ENCODE measurements at regions not wholly inside any gene's neighbourhood (a gene's known extent, or its start where the extent isn't known, plus 50 kb on each side); places are given as distances from the start of the nearest gene placed in this dataset.
"Not testable (repeated sequence)": the region's sequence is repeated elsewhere in the genome, so short reads cannot be mapped to it uniquely, and the experiment has no call there.

DNA sequence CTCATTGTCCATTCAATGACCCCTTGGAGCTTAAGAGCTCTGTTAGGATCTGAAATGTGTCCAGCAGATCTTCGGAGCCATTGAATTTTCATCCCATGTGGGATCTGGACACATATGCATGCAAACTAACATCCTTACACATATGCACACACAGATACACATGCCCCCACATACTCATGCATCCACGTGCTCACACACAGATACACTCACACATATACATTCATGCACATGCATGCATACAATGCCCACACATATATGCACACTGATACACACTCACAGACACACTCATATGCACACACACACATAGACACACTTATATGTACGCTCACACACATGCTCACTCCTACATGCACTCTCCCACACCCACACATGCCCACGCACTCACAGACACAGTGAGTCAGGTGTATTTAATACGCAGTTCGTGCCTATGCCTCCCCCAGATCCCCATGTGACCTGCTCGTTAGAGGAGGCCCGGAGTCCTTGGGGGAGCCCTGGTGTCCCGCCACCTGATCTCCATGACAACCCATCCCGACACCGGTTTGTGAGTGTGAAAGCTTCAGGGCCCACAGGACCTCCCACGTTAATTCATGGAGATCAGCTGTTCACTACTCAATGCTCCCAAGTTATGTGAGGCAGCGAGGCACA lies 121.9 kb upstream of the SULF2 start:
- no peak for DNase-seq (ENCODE audit: extremely low spot score)
- ChIA-PET CTCF (no interaction called here), POLR2A (no interaction called here)
- TF ChIP-seq L3MBTL2 (conservative IDR thresholded peaks at IDR 0.05) (no peak), FOXA1 (IDR thresholded peaks at IDR 0.05) (no peak), FOXK2 (IDR thresholded peaks at IDR 0.05) (no peak), HDGF (IDR thresholded peaks at IDR 0.05; ENCODE audit: borderline replicate concordance) (no peak), BHLHE40 (IDR thresholded peaks at IDR 0.05; ENCODE audit: borderline replicate concordance) (no peak)

GRCh38 chr20:47906348-47906660 lies 121.0 kb upstream of the SULF2 start:
- TF ChIP-seq BHLHE40 (IDR thresholded peaks at IDR 0.05; ENCODE audit: borderline replicate concordance) (no peak), LEF1 (IDR thresholded peaks at IDR 0.05; ENCODE audit: borderline replicate concordance) (no peak), ZNF384 (IDR thresholded peaks at IDR 0.05) (no peak), L3MBTL2 (conservative IDR thresholded peaks at IDR 0.05) (no peak), SUZ12 (IDR thresholded peaks at IDR 0.05) (no peak), SP1 (IDR thresholded peaks at IDR 0.05) (no peak), FOXA1 (IDR thresholded peaks at IDR 0.05) (no peak), HDGF (IDR thresholded peaks at IDR 0.05; ENCODE audit: borderline replicate concordance) (no peak), ARNT (IDR thresholded peaks at IDR 0.05) (no peak)
- TF ChIP-seq, protein P1, sequence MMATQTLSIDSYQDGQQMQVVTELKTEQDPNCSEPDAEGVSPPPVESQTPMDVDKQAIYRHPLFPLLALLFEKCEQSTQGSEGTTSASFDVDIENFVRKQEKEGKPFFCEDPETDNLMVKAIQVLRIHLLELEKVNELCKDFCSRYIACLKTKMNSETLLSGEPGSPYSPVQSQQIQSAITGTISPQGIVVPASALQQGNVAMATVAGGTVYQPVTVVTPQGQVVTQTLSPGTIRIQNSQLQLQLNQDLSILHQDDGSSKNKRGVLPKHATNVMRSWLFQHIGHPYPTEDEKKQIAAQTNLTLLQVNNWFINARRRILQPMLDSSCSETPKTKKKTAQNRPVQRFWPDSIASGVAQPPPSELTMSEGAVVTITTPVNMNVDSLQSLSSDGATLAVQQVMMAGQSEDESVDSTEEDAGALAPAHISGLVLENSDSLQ (IDR thresholded peaks at IDR 0.05), result no peak
- DNase-seq (ENCODE audit: extremely low spot score), result no peak
- ChIA-PET POLR2A (no interaction called here), CTCF (no interaction called here)

DNA sequence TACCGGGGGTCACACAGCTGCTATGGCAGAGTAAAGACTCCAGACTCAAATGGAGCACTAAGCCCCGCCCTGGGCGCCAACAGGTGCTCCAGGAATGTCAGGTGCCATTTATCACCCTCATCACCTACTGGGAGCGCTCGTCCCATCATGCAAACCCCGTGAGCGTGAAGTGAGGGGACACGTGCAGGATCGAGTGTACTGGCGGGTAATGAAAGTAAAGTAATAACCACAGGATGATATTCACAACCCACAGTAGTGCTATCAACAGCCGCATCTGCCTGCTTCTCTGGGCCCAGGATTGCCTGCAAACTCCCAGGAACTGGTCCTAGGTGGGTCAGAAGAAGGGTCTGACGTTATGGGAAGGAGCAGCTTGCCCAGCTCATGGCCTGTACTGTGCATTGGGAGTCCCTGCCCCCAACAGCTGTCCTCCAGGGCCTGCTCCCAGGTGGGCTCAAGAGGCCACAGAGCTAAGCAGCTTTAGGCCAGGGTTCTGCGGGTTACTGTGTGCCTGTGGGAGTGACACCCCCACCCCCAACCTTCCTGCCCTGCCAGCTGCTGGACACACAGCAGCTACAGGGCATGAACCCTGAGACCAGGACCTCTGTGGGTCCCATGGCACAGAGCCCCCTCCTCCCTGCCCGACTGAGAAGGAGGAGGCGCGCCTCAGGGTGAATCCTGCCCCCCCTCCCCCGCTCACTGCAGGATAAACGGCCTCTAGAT lies 120.5 kb upstream of the SULF2 start:
- ChIA-PET POLR2A (no interaction called here), CTCF (no interaction called here)
- no peak for DNase-seq (ENCODE audit: extremely low spot score)
- TF ChIP-seq CTBP1 (IDR thresholded peaks at IDR 0.05; ENCODE audit: borderline replicate concordance) (no peak), SP1 (IDR thresholded peaks at IDR 0.05) (no peak), TARDBP (IDR thresholded peaks at IDR 0.05) (no peak), HDGF (IDR thresholded peaks at IDR 0.05; ENCODE audit: borderline replicate concordance) (no peak)
- TF ChIP-seq, protein P1 (IDR thresholded peaks at IDR 0.05), result no peak

GRCh38 chr20:47903009-47903408 lies 117.7 kb upstream of the SULF2 start:
- DNase-seq (ENCODE audit: extremely low spot score); CTCF ChIA-PET; POLR2A ChIA-PET: not testable (repeated sequence)

GRCh38 chr20:47899313-47899712 lies 114.0 kb upstream of the SULF2 start:
- POLR2A ChIA-PET, CTCF ChIA-PET: not testable (repeated sequence)

DNA sequence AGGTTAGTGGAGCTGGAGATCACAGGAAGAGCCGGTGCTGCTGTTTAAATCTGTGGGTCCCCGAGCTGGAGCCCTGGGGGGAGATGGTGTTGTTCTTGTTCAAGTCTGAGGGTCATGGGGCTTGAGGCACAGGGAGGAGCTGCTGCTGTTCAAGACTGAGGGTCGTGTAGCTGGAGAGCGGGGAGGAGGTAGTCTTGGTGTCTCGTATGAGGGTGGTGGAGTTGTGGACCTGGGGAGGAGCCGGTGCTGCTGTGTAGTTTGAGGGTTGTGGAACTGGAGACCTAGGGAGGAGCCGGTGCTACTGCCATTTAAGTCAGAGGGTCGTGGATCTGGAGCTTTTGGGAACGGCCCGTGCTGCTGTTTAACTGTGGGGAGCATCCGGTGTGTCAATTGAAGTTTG lies 112.2 kb upstream of the SULF2 start:
- POLR2A ChIA-PET, result no interaction called here
- TF ChIP-seq L3MBTL2 (conservative IDR thresholded peaks at IDR 0.05) (no peak), ZNF384 (IDR thresholded peaks at IDR 0.05) (no peak)
- CTCF ChIA-PET, result no interaction called here
- no peak for DNase-seq (ENCODE audit: extremely low spot score)

More at GRCh38 chr20:47899313-47899712, 114.0 kb upstream of the SULF2 start:
- not testable (repeated sequence) for DNase-seq (ENCODE audit: extremely low spot score)

DNA sequence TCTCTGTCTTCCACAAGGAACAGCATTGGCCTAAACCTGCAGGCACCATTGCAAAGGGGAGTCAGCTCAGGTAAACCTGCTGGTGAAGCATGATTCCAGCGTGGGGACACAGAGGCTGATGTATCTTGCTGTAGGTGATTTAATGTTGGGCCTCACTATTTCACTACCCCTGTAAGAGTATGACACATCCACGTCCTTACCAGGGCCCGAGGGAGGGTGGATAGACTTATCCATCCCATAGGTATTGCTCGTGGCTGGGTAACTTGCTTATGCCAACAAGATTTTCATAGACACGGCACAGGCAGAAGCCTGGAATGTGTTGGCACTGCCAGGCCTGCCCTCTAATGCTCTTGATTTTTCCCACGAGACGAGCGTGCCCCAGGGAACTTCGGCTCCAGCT lies 107.4 kb upstream of the SULF2 start:
- CTCF ChIA-PET; POLR2A ChIA-PET; DNase-seq (ENCODE audit: extremely low spot score): not testable (repeated sequence)

DNA sequence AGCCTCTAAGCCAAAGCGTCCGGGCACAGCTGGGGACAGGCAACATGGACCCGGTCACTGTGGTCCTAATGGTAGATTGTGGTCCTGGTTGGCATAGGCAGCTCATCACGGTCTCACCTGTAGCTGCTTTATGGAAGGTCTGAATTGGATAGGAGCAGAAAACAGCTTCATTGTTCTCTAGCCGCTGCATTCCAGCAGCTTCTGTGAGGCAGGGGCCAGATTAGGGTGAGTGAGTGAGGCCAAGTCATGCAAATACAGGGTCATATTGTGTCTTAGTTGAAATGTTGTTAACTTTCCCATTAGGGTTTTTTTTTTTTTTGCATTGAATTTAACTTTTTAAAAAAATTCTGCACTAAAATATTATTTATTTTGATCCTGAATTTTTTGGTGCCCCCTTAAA lies 105.4 kb upstream of the SULF2 start:
- CTCF ChIA-PET, result not testable (repeated sequence)

GRCh38 chr20:47889751-47890150 lies 104.5 kb upstream of the SULF2 start:
- POLR2A ChIA-PET; DNase-seq (ENCODE audit: extremely low spot score); CTCF ChIA-PET: not testable (repeated sequence)

More for the DNA sequence above, 105.4 kb upstream of the SULF2 start:
- POLR2A ChIA-PET; DNase-seq (ENCODE audit: extremely low spot score): not testable (repeated sequence)

DNA sequence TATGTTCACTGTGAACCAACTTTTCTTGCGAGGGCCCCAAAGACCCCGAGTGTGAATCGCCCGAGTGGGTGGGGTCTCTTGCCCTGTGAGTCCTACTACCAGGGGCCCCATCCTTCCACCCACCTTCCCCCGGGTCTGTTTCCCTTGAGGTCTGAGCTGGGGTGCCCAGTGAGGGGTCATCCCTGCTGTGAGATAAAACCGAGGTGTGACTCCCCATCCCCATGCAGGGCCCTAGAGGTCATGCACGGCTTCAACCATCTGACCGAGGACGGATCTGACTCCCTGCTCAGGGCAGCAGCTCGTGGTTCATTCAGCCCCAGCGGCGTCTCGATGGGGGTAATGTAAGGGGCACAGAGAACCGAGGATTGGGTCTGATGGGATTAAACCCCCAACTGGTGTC lies 103.1 kb upstream of the SULF2 start:
- no peak for DNase-seq (ENCODE audit: extremely low spot score)
- no peak for TF ChIP-seq LEF1 (IDR thresholded peaks at IDR 0.05; ENCODE audit: borderline replicate concordance)
- no peak for TF ChIP-seq FOXK2 (IDR thresholded peaks at IDR 0.05)
- TF ChIP-seq SUZ12 (IDR thresholded peaks at IDR 0.05), result no peak
- TF ChIP-seq L3MBTL2 (conservative IDR thresholded peaks at IDR 0.05), result no peak
- TF ChIP-seq ELF4 (IDR thresholded peaks at IDR 0.05), result no peak
- TF ChIP-seq SP1 (IDR thresholded peaks at IDR 0.05), result no peak
- TF ChIP-seq BHLHE40 (IDR thresholded peaks at IDR 0.05; ENCODE audit: borderline replicate concordance), result no peak
- TF ChIP-seq ZNF384 (IDR thresholded peaks at IDR 0.05), result no peak
- TF ChIP-seq FOXM1 (IDR thresholded peaks at IDR 0.05; ENCODE audit: borderline replicate concordance), result no peak
- no peak for TF ChIP-seq ARNT (IDR thresholded peaks at IDR 0.05)
- no peak for TF ChIP-seq FOXA1 (IDR thresholded peaks at IDR 0.05)
- no peak for TF ChIP-seq NFRKB (IDR thresholded peaks at IDR 0.05)
- TF ChIP-seq, protein P1 (IDR thresholded peaks at IDR 0.05), result no peak
- no peak for TF ChIP-seq HDGF (IDR thresholded peaks at IDR 0.05; ENCODE audit: borderline replicate concordance)
- TF ChIP-seq CTBP1 (IDR thresholded peaks at IDR 0.05; ENCODE audit: borderline replicate concordance), result no peak
- TF ChIP-seq TARDBP (IDR thresholded peaks at IDR 0.05), result no peak
- ChIA-PET POLR2A (no interaction called here), CTCF (no interaction called here)

All from HEK293T (cell line).